Middle frontal gyrus (tissue), 1 donor: ENCODE measurements at regions not wholly inside any gene's neighbourhood (a gene's known extent, or its start where the extent isn't known, plus 50 kb on each side); places are given as distances from the start of the nearest gene placed in this dataset.

ENCODE experiments used
- DNase-seq: peaks from one replicate; pipeline ENCODE4 v3.0.0-alpha.2; 2015; ENCODE audit warnings: low spot score; ENCODE audit errors: extremely low spot score

DNA sequence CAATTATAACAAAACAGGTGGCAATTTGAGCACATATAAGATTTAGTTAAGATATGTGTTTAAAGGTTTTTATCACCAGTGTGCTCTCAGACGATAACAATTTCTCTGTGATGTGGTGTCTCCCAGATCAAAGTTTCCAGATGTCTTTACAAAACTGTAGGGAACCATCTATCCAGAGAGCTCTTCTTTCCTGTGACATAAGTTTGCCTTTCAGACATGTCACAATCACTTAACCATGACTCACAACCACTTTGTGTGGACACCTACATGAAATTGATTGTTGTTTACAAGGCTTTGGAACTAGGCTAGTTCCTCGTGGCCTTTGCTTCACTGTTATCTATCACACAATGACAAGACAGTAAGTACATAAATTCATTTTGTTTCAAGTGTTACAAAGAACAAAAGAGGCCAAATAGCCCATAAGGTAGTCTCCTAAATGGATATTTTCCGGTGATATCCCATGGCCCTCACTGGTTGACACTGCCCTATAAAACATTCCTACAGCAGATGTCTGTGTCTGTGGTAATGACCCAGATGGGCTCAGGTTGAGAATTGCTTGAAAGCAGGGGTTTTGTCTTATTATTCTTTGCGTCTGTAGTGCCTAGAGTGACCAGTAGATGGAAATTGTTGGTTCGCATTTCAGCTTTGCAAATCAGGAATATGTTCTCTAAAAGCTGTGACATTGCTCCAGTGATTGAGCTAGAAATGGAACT is 297.8 kb upstream of the FAM241A start:
- DNase-seq: no peak

DNA sequence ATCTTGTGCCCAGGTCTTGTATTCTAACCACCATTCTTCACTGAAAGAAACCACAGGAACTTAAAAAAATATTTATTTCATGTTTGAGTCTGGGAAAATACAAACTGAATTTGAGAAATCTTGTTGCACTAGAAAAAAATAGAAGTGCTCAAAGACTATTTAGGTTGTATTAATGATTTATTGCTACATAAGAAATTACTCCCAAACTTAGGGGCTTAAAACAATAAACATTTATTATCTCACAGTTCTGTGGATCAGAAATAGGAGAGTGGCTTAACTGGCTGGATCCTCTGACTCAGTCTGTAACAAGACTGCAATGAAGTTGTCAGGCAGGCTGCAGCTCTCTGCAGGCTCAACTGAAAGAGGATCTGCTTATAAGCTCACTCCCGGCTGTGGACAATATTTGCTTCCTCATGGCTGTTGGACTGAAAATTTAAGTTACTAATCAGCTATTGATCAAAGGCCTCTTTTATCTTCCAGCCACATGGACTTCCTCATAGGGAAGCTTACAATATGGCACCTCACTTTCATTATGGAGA is 295.4 kb upstream of the FAM241A start:
- no peak for DNase-seq

DNA sequence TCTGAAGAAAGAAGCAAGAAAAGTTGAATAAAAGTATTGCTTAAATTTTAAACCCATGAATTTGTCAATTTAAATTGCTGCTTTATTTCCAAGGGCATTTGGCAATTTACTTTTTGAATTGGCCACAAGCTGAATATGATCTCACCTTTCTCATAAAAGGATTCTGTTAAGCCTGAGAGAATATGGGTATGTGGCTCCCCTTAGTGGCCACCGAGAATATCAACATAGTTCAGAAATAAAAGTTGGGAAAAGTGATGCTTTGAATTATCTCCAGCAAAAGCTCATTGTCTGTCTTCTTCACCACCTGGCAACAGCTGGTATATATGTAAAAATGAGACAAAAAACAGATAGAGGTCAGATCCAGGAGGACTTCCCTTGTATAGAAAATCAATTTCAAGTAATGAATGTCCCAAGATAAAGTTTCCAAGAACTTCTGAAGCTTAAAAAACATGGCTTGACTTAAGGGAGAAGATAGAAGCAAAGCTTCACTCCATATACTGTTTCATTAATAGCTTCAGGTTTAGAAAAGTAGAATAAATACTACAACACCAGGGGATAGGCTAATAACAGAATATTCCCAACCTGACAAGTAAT is 290.7 kb upstream of the FAM241A start:
- peak; percentile 7 for DNase-seq

DNA sequence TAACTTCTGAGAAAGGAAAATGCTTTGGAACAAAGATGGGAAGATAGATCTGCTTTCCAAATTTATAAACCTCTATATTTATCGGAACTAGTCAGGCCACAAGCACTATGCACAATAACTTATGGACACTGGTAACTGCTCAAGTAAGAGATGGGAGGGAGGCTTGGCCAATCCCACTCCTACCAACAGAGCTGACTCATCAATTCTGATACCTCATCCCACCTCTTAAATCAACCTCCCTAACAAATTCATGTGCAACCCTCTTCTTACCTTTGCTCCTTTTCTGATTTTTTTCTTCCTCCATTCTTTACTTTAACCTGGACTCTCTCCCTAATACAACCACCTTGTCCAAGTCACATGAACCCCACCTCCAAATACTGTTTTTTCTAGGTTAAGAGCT is 289.9 kb upstream of the FAM241A start:
- DNase-seq: no peak

DNA sequence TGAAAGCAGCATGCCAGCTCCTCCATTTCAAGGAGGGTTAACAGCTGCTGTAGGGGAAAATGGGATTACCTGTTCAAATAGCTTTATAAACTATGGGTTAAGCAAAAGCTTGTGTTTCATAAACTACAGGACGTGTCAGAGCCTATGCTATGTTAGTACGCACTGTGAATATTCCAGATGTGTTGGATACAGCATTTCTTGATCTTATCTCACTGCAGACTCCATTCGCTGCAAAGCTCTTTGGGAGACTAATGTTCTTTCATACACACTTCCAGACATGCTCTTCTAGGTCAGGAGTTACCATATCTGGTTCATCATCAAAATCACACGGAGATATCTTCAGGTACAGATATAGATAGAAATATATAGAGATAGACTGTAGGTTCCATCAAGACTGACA is 281.2 kb upstream of the FAM241A start:
- no peak for DNase-seq

DNA sequence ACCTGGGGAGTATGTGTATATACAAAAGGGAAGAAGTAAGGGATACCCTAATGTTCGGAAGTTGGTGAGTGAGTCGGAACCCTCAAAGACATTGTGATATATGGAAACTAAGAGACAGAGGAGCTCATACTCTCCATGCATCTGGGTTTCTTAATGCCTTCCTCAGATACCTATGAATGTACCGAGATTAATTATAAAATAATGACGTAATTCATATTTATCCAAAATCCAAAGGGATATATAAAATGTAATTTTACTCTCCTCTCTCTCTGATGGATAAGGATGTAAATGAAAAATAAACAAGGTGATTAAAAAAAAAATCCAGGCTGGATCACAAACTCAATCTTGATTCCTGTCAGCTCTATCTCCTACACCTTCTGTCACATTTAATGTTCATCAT is 275.9 kb upstream of the FAM241A start:
- DNase-seq: no peak

DNA sequence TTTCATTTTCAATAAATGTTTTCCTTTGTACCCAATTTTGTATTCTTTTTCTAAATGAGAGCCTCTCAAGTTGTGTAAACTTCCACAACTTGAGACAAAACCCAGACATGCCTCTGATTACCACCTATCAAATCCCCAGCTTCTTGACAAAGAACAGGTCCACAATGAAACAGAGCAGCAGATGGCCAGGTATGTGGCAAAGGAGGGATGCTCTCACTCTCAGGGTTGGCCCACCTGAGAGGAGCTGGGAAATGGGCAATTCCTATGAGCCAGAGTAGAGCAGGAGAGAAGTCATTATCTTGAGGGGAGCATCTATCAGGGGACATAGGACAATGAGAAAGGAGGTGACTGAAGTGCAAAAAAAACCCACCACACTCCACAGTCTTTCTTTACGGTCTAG is 273.5 kb upstream of the FAM241A start:
- no peak for DNase-seq

DNA sequence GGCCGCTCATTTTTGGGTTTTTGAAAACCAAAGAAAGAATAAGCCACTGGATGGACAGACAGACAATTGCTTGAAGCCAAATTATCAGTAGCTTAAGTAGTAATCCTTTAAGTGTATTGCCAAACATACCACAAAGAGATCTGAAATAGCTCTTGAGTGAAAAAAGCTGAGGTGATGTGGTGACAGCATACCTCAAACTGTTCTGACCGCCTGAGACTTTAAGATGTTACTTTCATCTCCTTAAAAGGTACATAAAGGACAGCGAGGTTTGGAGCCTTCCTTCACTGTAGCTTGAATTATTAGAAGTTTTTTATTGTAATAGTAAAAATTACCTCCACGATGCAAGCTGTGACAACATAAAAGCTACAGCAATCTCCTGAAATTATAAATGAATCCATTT is 271.5 kb upstream of the FAM241A start:
- no peak for DNase-seq

DNA sequence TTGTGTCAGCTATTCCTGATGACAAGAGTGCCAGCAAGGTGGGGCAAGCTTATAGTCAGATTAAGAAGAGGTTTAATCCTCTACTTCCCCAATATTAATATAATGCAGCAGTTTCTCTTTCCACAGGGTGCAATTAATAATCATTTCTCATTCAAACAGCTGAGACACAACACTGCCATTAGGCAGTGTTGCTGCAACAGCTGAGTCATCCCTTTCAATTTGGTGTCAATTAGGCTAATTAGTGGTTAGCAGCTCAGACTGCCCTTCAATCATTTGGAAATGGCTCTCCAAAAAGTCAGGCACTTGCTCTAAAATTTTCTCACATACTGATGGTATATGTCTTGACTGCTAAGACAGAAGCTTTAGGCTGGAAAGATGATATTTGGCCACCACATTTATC is 265.7 kb upstream of the FAM241A start:
- DNase-seq: no peak

DNA sequence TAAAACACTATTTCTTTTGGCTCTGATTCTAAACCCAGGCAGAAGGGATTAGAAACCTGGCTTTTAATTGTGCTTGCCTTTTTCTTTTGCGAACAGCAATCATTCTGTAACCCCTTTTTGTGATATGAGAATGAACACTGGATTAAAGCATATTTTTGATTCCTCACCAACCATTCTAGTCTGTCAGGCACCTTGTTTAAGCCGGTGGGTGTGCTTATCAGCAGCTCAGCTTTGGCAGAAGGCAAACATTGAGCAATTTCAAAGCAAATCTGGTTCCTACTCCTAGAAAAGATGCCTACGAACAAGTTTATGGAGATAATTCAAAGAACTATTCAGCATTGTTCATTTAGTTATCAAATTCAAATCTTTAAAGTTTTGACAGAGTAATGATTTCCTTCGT is 265.1 kb upstream of the FAM241A start:
- no peak for DNase-seq

DNA sequence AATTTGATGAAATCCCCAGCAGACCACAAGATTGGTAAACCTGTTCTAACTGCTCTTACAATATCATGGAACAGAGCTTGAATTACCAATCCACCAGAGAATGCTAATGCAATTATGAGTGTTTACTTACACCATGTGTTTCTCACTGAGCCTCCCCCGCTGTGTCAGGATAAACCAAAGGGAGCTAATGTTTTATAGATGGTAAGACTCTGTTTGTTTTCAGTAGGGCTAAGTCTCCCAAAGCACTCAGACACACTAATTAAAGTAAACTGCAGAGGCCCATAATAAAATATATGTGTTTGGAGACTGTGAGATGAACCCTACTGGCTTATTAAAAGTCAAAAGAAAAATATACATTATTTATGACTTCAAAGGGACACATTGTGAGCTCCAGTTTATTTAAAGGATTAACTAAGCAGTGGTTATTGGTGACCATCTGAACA is 261.7 kb upstream of the FAM241A start:
- DNase-seq: no peak

DNA sequence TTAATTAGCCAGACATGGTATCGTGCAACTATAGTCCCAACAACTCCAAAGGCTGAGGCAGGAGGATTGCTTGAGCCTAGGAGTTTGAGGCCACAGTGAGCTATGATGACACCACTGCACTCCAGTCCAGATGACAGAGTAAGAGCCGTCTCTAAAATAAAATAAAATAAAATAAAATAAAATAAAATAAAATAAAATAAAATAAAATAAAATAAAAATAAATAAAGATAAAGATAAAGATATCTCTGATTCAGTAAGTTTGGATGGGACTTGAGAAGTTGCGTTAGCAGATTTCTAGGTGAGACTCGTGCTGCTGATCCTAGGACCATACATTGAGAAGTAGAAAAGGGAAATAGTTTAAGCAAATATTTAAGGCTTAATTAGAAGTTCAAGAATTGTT is 254.8 kb upstream of the FAM241A start:
- DNase-seq: no peak

DNA sequence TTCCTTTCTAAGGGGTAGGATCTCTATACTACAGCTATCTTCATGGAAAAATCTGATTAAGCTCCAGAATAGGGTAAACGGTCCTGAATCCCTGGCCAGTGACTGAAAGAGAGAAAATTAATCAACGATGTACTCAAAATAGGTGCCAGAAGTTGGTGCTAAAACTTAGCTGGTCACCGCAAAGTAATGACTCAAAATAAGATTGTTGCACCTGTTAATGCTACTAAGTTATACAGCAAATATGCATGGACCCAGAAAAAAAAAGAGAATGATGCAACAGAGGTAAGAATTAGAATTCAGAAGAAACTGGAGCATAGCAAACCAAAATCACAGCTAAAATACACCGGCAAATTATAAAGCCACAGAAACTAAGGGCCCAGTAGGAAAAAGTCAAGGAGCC is 239.7 kb upstream of the FAM241A start:
- no peak for DNase-seq

DNA sequence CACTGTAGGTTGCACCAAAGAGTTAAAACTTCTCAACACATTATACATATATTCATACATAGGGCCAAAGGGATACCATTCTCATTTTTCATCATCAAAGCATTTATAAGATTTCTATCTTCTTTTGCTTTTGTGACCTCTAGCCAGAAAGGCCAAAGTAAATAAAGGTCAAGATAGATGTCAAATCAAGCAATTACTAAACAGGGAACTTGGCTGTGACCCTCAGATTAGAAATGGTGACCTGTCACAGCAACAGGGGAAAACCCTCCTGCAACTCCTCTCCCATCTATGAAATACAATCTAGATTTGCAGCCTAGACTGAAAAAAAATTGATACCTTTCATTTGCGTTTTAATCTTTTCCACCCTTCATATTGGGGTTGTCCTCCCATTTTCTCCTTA is 225.6 kb upstream of the FAM241A start:
- DNase-seq: no peak

DNA sequence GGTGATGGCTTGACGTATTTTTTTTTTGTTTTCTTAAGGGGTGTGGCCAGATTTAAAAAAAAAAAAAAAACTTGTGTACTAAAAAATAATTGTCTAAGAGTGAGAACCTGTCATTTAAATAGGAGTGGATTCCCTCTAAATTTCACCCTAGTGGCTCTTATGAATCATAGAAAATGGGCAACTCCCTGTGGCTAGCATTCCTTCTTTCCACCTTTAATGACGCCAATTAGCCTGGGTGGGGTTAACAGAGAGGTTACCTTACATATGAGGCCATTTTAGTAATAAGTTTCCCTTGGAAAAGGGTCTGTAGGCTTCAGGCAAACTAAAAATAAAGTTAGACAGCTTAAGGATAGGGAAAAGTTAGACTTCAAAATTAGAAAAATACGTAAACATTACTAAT is 223.5 kb upstream of the FAM241A start:
- no peak for DNase-seq

DNA sequence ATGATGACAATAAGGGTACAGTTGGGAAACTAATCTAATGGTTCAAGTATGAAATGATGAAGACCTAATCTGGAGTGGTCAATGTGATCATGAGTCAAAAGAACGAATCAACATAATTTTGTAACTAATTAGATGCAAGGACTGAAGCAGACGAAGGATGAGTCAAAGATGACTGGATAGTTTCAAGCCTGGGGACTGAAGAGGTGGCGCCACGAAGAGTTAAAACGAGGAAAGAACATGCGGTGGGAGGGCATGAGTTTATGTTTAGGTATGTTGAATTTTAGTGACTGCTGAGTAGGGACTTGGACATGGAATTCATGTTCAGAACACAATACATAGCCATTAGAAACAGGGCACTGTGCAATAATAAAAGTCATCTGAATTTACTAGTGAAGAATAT is 221.5 kb upstream of the FAM241A start:
- no peak for DNase-seq

DNA sequence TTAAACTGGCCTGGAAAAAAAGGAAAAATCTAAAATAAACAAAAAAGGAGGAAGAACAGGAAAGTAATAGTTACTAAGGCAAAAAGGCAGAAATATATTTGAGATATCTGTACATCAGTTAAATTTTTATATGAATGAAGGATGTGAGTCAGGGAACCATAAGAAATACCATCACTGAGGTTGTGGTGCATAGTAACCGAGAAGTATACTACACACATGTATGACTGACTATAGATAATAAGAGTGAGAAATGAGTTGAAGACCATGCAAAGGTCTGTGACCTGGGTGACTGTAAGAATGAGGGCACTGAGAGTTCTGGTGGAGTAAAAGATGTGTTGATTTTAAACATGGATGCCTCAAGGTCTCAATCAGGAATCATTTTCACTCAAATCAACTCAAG is 220.6 kb upstream of the FAM241A start:
- DNase-seq: no peak

DNA sequence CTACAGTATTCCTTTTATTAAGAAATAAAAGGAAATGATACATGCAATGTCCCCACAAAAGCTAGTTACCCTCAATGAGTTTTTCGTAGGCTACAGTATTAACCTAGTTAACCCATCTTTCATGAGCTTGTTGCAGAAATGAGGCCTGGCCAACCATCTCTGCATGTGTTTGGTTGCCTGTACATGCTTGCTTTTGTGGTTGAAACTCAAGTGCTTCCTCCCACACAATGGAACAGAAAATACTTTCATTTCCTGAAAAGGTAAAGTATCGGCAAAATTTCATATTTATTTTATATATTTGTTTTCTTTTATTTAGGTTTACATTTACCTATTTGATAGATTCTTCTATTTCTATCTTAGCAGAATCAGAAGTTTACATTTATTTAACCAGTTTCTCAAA is 214.6 kb upstream of the FAM241A start:
- DNase-seq: no peak

DNA sequence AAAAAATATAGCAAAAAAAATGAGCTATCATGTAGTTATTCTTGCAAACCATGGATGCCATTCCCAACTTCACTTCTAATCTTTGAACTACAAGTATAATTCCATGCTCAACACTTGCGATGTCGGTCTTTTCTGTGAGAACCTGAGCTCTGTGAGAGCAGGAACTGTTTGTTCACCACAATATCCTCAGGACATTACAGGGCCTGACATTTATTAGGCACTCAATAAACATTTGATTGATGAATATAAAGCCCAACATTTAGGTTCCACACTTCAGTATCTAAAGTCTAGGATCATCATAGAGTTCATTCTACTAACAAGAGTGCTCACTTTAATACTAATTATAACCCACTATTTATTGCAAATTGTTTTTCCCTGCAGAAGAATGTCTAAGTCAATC is 211.6 kb upstream of the FAM241A start:
- no peak for DNase-seq

DNA sequence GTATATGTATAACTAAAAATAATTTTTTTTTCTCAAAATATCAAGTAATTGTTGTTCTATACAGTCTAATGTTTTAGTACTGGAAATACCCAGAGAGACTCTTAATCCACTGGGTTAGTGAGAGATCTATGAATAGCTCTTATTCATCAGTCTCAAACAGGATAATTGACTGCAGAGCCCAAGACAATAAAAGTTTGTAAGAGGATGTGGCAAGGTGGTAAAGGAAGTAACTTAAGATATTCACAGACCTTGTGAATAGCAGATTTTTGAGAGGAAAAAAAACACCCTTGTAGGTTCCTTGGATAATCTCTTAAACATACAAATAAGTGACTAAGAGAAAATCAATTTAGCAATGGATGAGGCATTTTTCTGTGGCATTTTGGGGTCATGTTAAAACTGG is 210.9 kb upstream of the FAM241A start:
- no peak for DNase-seq

DNA sequence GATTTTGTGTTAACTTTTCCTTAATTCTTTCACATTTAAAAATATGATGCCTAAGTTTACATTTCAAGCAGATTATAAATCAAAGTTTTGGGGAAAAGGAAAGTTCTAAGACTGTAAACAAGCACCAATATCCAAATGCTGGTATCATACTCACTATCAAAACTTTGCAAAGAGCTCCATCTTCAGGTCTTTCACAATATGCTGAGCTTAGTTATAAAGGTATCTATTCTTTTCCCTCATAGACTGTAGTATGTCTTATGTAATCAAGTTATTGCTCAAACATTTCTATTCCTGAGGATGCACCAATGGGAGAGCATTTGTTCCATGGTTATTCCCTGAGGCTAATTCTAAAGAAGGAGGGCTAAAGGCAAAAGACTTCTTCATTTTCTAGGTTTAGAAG is 207.9 kb upstream of the FAM241A start:
- no peak for DNase-seq

DNA sequence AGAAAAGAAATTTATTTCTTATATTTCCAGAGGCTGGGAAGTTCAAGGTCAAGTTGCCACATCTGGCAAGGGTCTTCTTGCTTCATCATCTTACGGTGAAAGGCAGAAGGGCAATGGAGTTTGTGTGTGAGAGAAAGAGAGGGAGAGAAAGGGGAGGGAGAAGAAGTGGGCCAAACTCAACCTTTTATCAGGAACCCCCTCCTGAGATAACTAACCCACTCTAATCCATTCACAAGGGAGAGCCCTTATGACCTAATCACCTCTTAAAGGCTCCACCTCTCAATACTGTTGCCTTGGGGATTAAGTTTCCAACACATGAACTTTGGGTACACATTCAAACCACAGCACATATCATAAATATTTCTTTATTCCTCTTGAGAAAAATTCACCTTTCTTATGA is 203.3 kb upstream of the FAM241A start:
- no peak for DNase-seq

DNA sequence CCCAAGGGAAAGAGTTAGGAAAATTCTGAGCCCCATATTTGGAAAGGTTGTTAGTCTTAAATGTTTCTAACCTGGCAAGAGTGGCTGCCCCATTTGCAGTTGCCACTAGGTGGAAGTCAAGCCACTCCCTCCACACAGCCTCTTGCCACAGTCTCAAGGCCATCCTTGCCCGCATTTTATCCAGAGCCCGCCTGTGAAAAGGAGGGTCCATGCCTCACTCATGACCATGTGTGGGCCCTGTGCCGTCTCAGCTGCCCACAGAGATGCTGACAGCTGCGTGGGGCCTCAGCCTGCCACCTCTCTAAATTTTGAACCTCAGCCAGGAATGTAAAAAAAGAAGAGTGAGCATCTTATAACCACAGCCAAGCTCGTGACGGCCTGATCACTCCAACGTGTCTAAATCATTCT is 201.5 kb upstream of the FAM241A start:
- no peak for DNase-seq
